ENCODE measurements at regions not wholly inside any gene's neighbourhood (a gene's known extent, or its start where the extent isn't known, plus 50 kb on each side); places are given as distances from the start of the nearest gene placed in this dataset.

DNA sequence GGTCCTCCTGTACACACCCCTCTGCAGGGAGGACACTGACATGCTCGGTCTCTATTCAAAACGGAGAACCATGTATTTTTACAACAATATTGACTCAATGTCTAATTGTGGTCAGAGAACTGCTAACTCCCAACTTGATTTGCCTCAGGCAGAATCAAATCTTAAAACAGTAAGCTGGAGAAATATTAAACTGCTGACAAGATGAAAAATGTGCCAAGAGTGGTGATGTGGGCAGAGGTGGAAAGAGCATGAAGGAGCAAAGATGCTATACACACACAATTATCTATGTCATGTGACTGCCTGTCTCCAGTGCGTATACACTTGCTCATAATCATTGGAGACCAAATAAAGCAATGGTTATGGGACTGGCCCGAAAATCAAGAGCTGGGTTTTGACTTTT lies 556.1 kb upstream of the ZNF608 start:
- no peak for DNase-seq

DNA sequence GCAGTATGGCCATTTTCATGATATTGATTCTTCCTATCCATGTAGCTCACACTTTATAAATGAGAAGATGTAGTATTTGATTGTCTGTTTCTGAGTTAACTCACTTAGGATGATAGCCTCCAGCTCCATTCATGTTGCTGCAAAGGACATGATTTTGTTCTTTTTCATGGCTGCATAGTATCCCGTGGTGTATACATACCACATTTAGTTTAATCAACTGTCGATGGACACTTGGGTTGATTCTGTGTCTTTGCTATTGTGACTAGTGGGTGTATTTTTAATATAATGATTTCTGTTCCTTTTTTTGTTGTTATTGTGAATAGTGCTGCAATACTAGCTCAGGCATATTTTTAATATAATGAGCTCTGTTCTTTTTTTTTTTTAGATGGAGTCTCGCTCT lies 560.3 kb upstream of the ZNF608 start:
- no peak for DNase-seq

DNA sequence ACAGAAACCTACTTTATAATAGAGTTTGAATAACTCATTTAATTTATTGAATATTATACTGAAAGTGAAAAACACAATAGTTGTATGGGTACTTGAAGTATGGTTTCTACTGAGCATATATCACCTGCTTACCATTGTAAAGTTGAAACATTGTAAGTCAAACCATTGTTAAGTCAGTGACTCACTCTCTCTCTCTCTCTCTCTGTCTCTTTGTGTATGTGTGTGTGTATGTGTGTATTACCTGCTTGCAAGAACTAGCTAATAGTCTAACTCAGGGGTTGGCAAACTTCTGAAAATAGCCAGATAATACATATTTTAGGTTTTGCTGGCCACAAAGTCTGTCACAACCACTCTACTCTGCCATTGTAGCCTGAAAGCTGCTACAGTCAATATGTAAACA lies 564.3 kb upstream of the ZNF608 start:
- no peak for DNase-seq

DNA sequence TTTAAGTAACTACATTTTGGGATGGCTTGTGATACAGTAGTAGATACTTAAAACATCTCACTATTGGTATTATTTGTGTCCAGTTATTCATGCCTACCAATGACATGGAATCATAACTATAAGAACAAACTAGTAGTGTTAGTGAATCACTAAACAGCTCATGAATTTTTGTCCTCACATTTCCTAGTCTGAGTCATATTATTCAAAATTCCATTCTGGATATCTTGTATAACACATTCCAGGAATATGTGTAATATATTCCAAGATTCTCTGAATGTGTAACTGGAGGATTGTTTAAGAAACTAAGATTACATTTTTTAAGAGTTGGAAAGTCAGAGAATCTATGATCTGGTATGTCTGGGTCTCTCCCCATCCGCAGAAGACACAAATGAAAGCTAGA lies 565.3 kb upstream of the ZNF608 start:
- DNase-seq = no peak

DNA sequence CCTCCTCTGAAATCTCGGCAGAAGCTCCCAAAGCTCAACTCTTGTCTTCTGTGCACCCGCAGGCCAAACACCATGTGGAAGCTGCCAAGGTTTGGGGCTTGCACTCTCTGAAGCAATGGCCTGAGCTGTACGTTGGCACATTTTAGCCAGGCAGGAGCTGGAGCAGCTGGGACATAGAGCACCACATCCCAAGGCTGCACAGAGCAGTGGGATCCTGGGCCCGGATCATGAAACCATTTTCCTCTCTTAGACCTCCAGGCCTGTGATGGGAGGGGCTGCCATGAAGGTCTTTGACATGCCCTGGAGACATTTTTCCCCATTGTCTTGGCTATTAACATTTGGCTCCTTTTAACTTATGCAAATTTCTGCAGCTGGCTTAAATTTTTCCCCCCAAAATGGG lies 567.1 kb upstream of the ZNF608 start:
- DNase-seq = no peak

DNA sequence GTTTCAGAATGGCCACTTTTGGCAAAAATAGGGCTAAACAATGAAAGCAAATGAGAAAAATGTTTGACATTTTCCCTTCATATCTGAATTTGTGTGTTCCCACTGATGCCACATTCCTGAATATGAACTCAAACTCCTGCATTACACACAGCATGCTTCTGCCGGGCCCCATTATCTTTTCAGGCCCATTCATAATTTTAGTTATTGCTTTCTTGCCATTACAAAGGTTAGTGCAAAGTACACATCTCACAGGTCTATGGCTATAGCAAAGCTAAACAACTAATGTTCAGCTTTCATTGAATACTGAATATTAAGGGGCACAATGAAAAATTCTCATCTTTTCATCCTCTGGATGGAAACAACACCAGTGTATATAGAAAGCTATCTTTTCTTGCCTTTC lies 568.9 kb upstream of the ZNF608 start:
- DNase-seq = no peak

DNA sequence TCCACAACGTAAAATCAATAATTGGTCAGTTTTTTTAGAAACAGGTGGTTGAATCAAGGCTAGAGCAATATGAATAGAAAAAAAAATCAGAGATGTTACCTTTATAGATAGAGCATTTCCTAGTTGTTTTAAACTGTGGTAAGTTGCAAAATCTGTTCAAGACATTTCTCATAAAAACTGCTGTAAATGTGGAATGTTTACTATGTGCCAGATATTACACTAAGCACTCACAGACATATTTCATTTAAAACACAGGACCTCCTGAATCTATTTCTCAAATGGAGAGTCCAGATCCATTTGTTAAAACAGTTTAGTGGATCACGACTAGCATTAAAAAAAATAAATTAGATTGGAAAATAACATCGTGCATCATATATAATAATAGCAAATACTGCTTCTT lies 570.0 kb upstream of the ZNF608 start:
- DNase-seq = no peak

DNA sequence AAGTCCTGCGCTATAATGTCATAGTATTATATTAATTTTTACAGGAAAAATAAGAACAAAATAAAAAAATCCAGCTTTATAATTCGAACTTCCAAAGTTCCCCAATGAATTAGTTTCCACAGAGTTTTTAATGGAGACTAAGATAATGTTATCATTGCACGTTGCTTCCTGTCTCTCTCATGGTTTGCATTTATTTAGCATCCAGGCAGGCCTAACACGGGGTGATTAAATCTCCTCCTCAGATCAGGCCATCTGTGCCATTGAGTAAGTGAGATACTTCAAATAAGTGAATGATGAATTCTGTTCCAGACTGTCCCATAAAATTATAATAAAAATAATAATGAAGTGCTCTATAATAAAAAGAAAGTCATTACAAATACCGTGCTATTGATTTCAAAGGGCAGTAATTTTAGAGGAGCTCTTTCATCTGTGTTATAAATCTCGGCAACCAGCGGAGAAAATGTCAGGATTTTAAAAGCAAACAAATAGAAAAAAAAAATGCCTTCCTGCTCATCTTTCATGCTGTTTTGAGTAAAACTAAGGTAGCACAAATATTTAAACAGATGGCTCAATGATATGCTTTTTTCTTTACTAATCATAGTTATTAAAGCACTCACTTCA lies 570.6 kb upstream of the ZNF608 start:
- no peak for DNase-seq

DNA sequence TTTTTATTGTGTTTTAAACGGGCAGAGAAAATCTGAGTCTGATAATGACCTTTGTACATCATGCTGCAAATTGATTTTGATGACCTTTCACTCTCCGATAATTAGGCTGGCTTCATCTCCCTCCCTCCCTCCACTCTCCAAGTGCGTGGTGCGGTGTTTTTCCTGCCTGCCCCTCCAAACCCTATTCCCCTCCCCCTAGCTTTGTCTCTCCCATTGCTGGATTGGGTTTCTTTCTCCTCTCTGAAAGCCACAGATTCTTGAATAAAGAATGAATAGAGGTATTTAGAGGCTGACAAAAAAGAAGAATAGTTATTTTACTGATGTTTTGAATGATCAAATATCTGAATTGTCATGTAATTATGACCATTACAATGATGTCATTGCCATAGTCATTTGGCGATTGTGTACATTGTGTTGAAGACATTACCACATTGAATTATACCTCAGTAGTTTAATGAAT lies 571.1 kb upstream of the ZNF608 start:
- DNase-seq = no peak

DNA sequence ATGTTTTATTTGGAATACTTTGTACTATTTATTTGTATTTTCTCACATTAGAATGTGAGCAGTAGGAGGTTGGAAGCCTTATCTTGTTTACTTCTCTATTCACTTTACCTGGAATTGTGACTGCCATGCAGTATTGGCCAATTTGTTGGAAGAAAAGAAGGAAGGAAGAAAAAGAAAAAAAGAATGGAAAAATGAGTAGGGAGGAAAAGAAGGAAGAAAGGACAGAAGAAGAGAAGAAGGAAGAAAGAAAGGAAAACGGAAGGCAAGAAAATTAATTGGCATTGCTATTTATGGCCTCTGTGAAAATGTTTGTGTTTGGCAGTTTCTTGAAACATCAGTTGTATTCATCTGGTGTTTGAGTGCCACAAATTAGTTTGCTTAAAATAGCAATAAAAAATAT lies 575.2 kb upstream of the ZNF608 start:
- DNase-seq = no peak

DNA sequence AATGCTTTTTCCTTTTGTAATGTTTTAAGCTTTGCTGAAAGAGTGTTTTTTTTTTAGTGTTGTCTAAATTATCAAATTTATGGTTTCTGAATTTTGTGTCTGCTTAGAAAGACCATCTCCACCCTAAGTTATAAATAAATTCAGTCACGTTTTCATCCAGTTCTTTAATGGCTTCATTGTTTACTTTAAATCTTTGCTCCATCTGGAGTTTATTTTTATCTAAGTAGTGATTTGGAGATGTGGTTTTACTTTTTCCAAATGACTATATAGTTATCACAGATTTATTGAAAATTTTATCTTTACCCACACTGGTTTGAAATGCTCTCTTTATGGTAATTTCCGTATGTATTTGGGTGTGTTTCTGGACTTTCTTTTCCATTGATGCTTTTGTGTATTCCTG lies 577.2 kb upstream of the ZNF608 start:
- no peak for DNase-seq

DNA sequence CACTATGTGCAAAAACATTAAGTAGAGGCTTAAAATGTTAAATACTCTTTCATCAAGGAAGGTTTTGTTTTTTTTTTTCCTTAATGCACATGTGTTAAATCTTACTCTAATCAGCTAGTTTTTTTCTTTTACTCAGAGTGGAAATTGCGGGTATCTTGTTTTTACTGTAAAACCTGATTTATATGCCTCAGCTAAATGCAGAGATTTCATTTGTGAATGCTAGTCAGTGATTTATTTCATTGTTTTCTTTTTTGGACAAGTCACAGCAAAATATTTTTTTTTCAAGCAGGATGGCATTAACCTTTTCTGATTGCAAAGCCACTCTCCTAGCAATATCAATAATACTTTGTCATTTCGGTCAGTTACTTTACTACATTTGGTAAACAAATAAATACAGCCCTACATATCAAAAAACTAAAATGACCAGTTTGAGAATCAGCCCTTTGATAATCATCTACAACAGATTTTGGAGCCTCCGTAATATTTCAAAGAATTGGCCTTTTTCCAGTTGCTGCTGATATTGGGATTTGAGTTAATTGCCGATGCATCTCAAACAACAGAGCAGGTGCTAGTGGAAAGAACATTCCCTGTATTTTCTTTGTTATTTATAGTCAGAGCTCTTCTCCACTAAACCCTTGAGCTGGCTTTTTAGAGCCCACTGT lies 579.2 kb upstream of the ZNF608 start:
- no peak for DNase-seq

DNA sequence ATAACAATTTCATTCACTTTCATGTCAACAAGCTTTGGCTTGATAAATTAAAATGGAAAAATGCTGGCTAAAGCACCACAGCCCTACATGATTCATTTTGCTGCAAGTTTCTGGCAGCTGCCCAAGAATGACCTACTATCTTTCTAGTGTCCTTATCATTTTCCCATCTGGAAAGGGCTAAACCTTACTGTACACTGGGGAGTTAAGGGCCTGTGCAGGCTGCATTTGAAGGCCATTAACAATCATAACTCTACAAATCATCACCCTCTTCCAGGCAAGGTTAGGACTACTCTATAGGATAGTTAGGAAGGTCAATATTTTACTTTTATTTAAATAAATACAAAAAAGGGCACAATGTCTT lies 579.7 kb upstream of the ZNF608 start:
- DNase-seq = no peak

DNA sequence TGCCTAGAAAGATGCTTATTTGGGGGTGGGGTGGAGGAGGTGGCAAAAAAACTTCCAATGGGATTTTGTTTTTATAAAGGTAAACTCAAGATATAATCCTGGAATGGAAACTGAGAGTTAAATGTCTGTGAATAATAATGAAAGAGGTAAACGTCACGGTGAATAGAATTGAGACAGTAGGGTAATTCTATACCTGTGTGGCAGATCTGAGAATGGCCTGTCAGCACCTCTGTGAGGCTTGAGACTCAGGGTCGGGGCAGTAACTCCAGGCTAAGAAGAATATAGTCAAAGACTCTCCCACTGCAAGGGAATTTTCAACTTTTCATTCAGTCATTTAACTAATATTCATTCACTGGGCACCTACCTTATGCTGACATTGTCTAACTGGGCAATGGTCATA lies 581.2 kb upstream of the ZNF608 start:
- DNase-seq = no peak

DNA sequence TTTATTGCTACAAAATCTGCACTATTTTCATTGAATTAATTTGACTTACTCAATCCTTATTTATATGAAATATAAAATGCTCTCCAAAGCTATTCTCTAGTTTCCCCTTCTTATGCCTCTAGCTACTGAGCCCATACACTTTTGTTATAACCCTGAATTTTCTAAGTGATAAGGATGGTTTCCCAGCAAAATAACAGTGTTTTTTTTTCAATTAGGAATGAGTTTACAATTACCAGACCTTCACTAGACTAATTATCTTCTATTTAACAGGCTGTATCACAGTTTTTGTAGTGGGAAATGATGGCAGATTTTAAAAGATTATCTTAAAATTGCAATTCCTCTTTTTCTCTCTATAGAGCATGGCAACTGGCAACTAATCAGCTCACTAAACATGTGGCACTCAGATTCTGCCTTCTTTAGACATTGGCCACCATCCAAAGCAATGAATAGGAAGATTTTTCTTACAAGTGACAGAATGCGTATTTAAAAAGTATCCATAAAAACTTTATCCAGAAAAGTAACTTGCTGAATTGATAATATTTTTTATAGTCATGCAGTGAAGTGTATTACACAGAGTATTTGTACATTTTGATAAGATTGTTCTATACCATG lies 585.7 kb upstream of the ZNF608 start:
- no peak for DNase-seq

DNA sequence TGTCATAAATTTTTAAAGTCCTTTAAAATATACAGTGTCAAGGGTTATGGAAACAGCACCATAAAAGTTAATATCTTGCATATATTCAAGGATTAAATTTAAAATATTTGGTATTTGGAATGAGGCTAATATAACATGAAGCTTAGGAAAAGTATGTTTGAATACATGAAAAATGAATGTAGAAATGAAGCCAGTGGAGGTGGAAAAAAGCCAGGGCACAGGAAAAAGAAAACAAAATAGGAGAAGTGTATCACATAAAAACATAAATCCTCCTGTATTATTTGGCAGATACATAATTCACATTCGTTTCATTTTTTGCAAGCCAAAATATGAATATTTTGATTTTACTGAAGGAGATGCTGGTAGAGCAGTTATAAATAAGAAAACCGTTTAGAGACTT lies 587.0 kb upstream of the ZNF608 start:
- DNase-seq = no peak

DNA sequence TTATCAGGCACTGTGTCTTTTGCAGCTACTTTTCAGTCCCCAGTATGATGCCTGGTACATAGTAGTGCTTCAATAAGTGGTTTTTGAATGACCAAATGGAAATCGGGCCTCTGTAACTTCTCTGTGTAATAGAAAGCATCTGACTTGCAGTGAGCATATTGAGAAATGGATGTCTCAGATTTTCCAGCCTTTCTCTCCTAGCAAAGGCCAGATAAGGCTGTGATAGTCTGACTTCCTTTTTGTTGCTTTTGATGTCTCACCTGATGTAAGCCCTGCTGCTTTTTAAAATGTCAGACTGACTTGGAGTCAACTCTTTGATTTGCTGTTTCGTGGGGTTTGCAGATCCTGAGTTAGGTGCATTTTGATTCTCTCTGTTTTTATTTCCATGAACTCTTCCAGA lies 590.0 kb upstream of the ZNF608 start:
- no peak for DNase-seq

DNA sequence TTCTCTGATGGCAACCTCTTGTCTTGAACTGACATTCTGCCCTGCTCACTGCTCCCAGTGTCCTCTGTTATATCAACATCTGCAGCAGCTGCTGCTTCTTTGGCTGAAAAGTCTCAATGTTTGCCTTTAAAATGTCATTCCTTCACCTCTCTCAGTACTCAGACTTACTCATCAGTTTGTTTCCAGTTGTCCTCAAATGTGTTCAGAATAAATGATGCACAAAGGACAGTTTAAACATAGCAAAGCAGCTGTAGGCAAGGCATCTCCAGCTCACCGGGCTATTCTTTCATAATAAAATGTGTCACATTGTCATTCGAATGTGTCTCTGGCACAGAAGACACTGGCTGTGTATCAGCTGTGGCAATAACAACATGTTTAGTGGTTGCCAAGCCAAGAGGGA lies 590.9 kb upstream of the ZNF608 start:
- no peak for DNase-seq

DNA sequence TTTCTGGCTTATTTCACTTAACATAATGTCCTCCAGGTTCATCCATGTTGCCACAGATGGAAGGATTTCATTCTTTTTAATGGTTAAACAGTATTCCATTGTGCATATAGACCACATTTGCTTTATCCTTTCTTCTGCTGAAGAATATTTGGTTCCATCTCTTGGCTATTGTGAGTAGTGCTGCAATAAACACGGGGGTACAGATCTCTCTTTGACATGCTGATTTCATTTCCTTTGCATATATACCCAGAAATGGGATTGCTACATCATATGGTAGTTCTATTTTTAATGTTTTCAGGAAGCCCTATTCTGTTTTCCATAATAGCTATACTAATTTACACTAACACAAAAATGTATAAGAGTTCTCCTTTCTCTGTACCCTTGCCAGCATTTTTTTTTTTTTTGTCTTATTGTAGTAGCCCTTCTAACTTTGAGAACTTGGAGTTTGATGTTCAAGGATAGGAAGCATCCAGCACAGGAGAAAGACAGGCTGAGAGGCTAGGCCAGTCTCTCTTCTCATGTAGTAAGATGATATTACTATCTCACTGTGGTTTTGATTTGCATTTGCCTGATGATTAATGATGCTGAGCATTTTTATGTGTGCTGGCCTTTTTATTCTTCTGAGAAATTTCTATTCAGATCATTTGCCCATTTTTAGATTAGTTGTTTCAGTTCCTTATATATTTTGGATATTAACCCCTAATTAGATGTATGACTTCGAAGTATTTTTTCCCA lies 592.2 kb upstream of the ZNF608 start:
- no peak for DNase-seq

DNA sequence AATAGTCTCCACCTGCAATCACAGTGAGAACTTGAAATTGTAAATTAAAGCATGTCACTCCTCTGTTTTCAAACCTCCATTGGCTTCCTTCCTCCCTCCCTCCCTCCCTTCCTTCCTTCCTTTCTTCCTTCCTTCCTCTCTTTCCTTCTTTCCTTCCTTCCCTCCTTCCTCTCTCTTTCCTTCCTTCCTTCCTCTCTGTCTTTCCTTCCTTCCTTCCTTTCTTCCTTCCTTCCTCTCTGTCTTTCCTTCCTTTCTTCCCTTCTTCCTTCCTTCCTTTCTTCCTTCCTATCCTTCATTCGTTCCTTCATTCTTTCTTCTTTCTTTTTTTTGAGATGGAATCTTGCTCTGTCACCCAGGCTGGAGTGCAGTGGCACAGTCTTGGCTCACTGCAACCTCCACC lies 595.0 kb upstream of the ZNF608 start:
- DNase-seq = no peak

DNA sequence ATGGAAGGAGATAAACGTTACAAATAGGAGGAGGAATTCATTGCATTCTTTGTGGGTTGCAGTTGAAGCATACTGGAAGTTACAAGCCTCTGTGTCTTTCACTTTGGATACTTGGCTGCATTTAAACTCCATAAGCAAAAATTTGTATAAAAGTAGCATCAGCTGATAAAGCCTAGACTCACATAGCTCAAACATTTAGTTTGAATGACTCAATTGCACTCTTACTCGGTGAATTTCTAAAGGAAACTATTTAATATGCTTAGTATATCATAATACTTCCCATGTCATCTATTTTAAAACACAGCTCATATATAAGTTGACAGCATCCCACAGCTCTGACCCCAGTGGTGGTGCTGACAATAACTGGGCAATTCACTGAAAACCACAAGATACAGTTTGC lies 596.6 kb upstream of the ZNF608 start:
- DNase-seq = no peak

DNA sequence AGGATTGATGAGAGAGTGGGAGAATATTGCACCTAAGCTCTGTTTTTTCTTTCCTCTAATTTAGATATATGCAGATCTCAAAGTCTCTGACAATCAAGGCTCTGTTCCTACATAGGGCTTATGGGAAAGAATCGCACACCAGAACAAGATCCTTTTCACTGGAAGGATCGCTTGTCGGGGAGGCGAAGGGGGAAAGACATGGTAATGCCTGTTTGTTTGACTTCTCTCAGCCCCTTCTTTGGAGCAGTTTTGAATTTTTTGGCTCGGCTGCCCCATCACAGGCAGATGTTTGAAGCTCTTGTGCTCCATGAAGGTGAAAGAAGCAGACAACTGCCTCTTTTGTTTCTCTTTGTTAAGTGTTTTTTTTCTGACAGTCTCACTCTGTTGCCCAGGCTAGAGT lies 599.9 kb upstream of the ZNF608 start:
- DNase-seq = no peak

DNA sequence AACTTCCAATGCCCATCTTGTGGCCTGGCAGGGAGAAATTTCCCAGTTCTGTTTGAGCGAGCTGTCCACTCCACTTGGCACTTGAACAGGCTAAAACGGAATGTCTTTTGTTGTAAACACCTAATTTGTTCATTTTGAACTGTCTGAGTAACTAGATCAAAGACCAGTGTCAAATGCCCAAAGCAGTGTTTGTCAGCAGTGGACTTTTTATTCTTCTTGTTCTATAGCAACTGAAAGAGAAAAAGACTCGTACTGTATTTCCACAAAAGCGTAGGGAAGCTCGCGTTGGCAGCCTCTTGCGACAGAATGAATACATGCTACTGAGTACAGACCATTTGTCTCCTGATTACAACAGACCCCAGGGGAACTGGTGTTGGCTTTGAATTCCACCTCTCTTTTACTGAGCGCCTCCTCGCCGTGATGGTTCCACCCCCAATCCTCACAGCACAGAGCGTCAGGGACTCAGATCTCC lies 601.8 kb upstream of the ZNF608 start:
- no peak for DNase-seq

Data from stimulated activated CD4-positive, alpha-beta T cell treated with anti-CD3 and anti-CD28 coated beads, Interleukin-2, amount 100 ng/mL, for 24 hours (primary cell).